Mucosa of descending colon (tissue), 3 donors: ENCODE measurements at regions not wholly inside any gene's neighbourhood (a gene's known extent, or its start where the extent isn't known, plus 50 kb on each side); places are given as distances from the start of the nearest gene placed in this dataset.

Experiments
- ATAC-seq: fragments of 200-7000 bp; cut with Tn5 transposase; one replicate; pipeline ENCODE4 v1.9.1; 2020; ENCODE audit warnings: mild to moderate bottlenecking, moderate library complexity
- DNase-seq, 3 donors: peaks; one replicate each; pipeline ENCODE4 v3.0.0-alpha.2; 2020
- H3K36me3 ChIP-seq: fragments of 200-600 bp; one replicate; pipeline ENCODE4 v1.8.0; 2021; ENCODE audit warnings: low read depth, mild to moderate bottlenecking
- H3K4me1 ChIP-seq: fragments of 200-600 bp; one replicate; pipeline ENCODE4 v1.8.0; 2021; ENCODE audit warnings: low read depth, mild to moderate bottlenecking
- H3K4me3 ChIP-seq: fragments of 200-600 bp; one replicate; pipeline ENCODE4 v1.8.0; 2021; ENCODE audit warnings: mild to moderate bottlenecking
- H3K9me3 ChIP-seq: fragments of 200-600 bp; one replicate; pipeline ENCODE4 v1.8.0; 2021; ENCODE audit warnings: mild to moderate bottlenecking
- intact Hi-C, 2 donors: fragments of 100-400 bp; cut with DNase I in 1 of 2; cut with micrococcal nuclease in 1 of 2; formaldehyde crosslinking; loops; one replicate each; pipeline versions ENCODE4 v1.11.0 to v1.11.1; 2022; cut with DNase I, micrococcal nuclease
- TF ChIP-seq, protein P1 (sequence below): fragments of 200-600 bp; IDR thresholded peaks from one replicate; pipeline ENCODE4 v1.8.0; 2022; ENCODE audit warnings: antibody characterized with exemption, mild to moderate bottlenecking
- donor health status: DM: no; HTN: no; CAD: no; lungs with moderate emphysema.
- donor health status: DM: no; HTN: no; CAD: no.
- donor health status: DM: no; HTN: yes; CAD: no.

DNA sequence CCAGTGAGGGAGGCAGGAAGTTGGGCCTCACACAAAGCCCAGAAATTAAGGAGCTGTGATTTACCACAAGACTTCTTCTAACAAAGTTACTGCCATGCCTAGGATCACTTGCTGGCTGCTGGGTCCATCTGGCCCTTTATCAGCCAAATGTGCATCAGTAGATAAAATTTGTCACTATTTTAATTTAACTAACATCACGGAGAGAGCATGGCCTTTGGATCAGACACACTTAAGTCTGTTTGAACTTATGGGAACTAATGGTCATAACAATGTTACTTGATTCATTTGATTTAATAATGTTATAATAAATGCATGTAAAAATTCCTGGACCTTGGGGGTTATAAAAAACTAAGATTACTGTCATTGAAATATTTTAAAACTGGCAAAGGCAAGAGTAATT, 67.2 kb upstream of the CCDC190 start:
- Histone ChIP-seq H3K36me3 (no peaks in the 10 kb centered on the region), H3K9me3 (no peaks in the 10 kb centered on the region), H3K4me3 (no peak overlapping the region), H3K4me1 (no peaks in the 10 kb centered on the region)
- intact Hi-C loops = no loop called here
- TF ChIP-seq, protein P1, sequence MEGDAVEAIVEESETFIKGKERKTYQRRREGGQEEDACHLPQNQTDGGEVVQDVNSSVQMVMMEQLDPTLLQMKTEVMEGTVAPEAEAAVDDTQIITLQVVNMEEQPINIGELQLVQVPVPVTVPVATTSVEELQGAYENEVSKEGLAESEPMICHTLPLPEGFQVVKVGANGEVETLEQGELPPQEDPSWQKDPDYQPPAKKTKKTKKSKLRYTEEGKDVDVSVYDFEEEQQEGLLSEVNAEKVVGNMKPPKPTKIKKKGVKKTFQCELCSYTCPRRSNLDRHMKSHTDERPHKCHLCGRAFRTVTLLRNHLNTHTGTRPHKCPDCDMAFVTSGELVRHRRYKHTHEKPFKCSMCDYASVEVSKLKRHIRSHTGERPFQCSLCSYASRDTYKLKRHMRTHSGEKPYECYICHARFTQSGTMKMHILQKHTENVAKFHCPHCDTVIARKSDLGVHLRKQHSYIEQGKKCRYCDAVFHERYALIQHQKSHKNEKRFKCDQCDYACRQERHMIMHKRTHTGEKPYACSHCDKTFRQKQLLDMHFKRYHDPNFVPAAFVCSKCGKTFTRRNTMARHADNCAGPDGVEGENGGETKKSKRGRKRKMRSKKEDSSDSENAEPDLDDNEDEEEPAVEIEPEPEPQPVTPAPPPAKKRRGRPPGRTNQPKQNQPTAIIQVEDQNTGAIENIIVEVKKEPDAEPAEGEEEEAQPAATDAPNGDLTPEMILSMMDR = no peak
- DNase-seq = no peak
- ATAC-seq = no peak

DNA sequence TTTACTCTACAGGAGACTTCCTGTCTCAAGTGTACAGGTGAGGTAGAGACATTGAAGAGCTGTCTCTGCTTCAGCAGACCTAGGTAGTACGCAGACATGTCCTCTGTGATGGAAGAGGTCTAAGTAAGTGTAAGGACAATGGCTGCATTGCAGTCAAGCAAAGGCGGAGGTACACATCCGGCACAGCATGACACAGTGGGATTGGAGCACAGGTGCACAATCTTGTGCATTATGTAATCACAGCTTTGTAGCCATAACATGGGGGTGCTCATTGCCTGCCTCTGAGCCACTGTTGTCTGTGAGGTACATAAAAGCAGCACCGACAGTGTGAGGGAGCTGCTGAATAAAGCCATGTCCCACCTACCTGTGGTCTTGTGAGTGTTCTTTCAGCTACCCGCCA, 66.4 kb upstream of the CCDC190 start:
- Histone ChIP-seq H3K36me3 (no peaks in the 10 kb centered on the region), H3K4me1 (no peaks in the 10 kb centered on the region), H3K9me3 (no peaks in the 10 kb centered on the region), H3K4me3 (no peak overlapping the region)
- TF ChIP-seq, protein P1 = no peak
- intact Hi-C loops = no loop called here
- ATAC-seq (no peak), DNase-seq (no peak)

DNA sequence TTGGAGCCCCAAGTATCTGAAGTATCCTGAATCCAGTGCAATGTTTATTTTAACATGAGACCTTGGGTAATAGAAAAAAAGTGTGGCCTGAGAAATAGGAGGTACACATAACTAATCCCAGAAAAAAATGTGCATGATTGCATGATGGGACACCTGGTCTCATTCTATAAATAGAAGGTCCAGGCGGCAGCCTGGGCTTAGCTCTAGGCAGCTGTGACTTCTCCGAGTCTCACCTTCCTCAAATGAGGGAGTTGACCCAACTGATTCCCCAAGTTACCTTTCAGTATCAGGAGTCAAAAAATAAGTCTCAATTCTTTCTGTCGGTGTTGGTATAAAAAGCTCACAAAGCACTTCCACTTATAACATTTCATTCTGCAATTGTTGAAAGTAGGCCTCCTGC, 65.9 kb upstream of the CCDC190 start:
- TF ChIP-seq, protein P1 = no peak
- no peaks in the 10 kb centered on the region for H3K9me3 ChIP-seq
- intact Hi-C loops = no loop called here
- DNase-seq = no peak
- no peak for ATAC-seq
- no peaks in the 10 kb centered on the region for H3K36me3 ChIP-seq
- no peaks in the 10 kb centered on the region for H3K4me1 ChIP-seq
- H3K4me3 ChIP-seq = no peak overlapping the region

DNA sequence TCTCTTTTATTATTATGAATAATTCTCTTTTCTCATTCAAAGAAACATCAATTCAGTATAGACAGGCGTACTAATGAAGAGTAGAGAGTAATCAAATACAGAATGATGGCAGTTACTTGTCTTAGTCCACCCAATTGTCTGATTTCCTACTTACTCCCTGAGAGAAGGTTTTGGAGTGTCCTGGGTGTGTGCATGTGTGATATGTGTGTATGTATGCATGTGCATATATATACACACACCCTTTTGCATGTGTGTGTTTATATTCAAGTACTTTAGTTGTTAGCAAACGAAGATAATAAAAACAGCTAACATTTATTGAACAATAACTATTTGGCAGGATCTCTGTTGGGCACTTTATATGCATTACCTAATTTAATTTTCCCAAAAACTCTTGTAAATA, 63.2 kb upstream of the CCDC190 start:
- Histone ChIP-seq H3K9me3 (no peaks in the 10 kb centered on the region), H3K4me3 (no peak overlapping the region), H3K4me1 (no peaks in the 10 kb centered on the region), H3K36me3 (no peaks in the 10 kb centered on the region)
- ATAC-seq (no peak), DNase-seq (no peak)
- TF ChIP-seq, protein P1 = no peak
- intact Hi-C loops = no loop called here

DNA sequence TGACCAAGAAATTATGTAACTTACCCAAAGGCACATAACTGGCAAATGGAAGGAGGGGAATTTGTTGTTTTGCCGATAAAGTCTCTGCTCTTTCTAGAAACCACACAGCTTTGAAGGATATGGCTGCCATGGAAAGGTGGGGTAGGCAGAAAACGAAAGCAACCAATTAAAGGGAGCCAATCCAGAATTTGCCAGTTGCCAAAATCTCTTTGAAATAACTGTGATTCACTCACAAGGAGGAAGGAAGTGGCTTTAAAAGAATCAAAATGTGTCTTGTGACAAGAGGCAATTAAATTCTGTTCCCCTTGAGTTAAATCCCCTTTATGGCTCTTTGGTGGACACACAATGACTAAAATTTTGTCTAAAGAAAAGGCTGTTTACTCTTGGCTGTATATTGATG, 61.2 kb upstream of the CCDC190 start:
- Histone ChIP-seq H3K4me3 (no peak overlapping the region), H3K36me3 (no peaks in the 10 kb centered on the region), H3K4me1 (no peaks in the 10 kb centered on the region), H3K9me3 (no peaks in the 10 kb centered on the region)
- DNase-seq (no peak), ATAC-seq (no peak)
- TF ChIP-seq, protein P1 = no peak
- intact Hi-C loops = no loop called here

DNA sequence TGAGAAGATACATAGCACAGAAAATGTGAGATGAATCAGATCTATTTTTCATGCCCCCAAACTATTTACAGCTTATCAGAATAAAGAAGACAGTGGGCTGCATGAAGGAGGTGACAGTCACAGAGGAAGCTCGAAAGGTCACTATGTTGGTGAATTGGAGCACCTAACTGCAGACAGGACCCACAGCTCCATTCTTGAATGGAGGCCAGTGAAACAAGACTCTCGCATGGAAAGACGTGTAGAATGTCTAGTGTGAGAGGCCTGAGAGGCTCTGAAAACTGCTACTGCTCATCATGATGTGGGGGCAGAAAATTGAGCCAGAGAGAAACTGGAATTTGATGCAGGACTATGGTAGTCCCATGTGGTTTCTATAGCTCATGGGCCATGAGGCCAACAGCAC, 60.3 kb upstream of the CCDC190 start:
- intact Hi-C loops = no loop called here
- DNase-seq (no peak), ATAC-seq (no peak)
- Histone ChIP-seq H3K4me1 (no peaks in the 10 kb centered on the region), H3K36me3 (no peaks in the 10 kb centered on the region), H3K9me3 (no peaks in the 10 kb centered on the region), H3K4me3 (no peak overlapping the region)
- TF ChIP-seq, protein P1 = no peak
